HEK293T (cell line): ENCODE measurements at regions not wholly inside any gene's neighbourhood (a gene's known extent, or its start where the extent isn't known, plus 50 kb on each side); places are given as distances from the start of the nearest gene placed in this dataset.

Experiments
- CTCF ChIA-PET: fragments of 350-600 bp; formaldehyde crosslinking; extraction: SDS; loops from one replicate; lab custom pipeline; 2021; ENCODE audit warnings: antibody characterized with exemption, inconsistent platforms; lab: Yijun Ruan, JAX
- POLR2A ChIA-PET: fragments of 350-600 bp; formaldehyde crosslinking; extraction: SDS; loops from one replicate; lab custom pipeline; 2020; ENCODE audit warnings: antibody characterized with exemption, inconsistent platforms; lab: Yijun Ruan, JAX
- DNase-seq: peaks from one replicate; pipeline ENCODE4 v3.0.0; 2012; ENCODE audit warnings: mixed read lengths; ENCODE audit errors: extremely low spot score
- ARNT ChIP-seq: fragments of 450-650 bp; IDR thresholded peaks from 2 replicates; pipeline ENCODE4 v1.6.1; 2017; ENCODE audit warnings: mild to moderate bottlenecking
- BHLHE40 ChIP-seq: fragments of 450-650 bp; IDR thresholded peaks from 2 replicates; pipeline ENCODE4 v1.6.1; 2016; ENCODE audit warnings: mild to moderate bottlenecking, moderate library complexity, borderline replicate concordance
- CTBP1 ChIP-seq: fragments of 450-650 bp; IDR thresholded peaks from 2 replicates; pipeline ENCODE4 v1.6.1; 2016; ENCODE audit warnings: borderline replicate concordance
- ELF4 ChIP-seq: fragments of 450-650 bp; IDR thresholded peaks from 2 replicates; pipeline ENCODE4 v1.6.1; 2017; ENCODE audit warnings: antibody characterized with exemption
- FOXA1 ChIP-seq: fragments of 450-650 bp; IDR thresholded peaks from 2 replicates; pipeline ENCODE4 v1.6.1; 2016; ENCODE audit warnings: mild to moderate bottlenecking
- FOXK2 ChIP-seq: fragments of 450-650 bp; IDR thresholded peaks from 2 replicates; pipeline ENCODE4 v1.6.1; 2016; ENCODE audit warnings: mild to moderate bottlenecking
- FOXM1 ChIP-seq: fragments of 450-650 bp; IDR thresholded peaks from 2 replicates; pipeline ENCODE4 v1.6.1; 2017; ENCODE audit warnings: mild to moderate bottlenecking, borderline replicate concordance
- HDGF ChIP-seq: fragments of 450-650 bp; IDR thresholded peaks from 2 replicates; pipeline ENCODE4 v1.6.1; 2017; ENCODE audit warnings: antibody characterized with exemption, borderline replicate concordance
- L3MBTL2 ChIP-seq: fragments of 450-650 bp; conservative IDR thresholded peaks from 2 replicates; pipeline ENCODE4 v1.6.1; 2016; ENCODE audit warnings: mild to moderate bottlenecking
- LEF1 ChIP-seq: fragments of 450-650 bp; IDR thresholded peaks from 2 replicates; pipeline ENCODE4 v1.6.1; 2017; ENCODE audit warnings: mild to moderate bottlenecking, borderline replicate concordance
- NFRKB ChIP-seq: fragments of 450-650 bp; IDR thresholded peaks from 2 replicates; pipeline ENCODE4 v1.6.1; 2016; ENCODE audit warnings: mild to moderate bottlenecking, moderate library complexity
- SP1 ChIP-seq: fragments of 450-650 bp; IDR thresholded peaks from 2 replicates; pipeline ENCODE4 v1.6.1; 2017
- SUZ12 ChIP-seq: fragments of 450-650 bp; IDR thresholded peaks from 2 replicates; pipeline ENCODE4 v1.6.1; 2016; ENCODE audit warnings: mild to moderate bottlenecking
- TARDBP ChIP-seq: fragments of 450-650 bp; IDR thresholded peaks from 2 replicates; pipeline ENCODE4 v1.6.1; 2016
- ZNF384 ChIP-seq: fragments of 450-650 bp; IDR thresholded peaks from 2 replicates; pipeline ENCODE4 v1.6.1; 2016
- TF ChIP-seq, protein P1 (sequence below): fragments of 450-650 bp; IDR thresholded peaks from 2 replicates; pipeline ENCODE4 v1.6.1; 2016

DNA sequence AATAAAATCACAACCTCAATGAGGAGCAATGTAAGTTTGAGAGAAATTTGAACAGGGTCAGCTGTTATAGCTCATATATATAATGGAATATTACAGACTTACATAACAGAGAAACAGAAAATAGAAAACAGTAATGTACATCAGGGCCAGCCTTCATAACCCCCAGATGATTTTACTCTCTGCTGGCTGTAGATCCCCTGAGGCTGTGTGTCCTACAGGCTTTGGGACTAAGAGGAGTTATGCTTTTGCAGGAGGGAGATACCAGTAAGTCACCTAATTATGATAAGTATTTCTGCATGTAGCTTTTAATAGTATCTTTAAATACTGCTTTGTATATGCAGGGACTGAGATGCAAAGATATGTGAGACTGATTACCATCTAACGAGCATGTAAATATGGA is 105.8 kb upstream of the ASCC3 start:
- TF ChIP-seq HDGF (no peak), L3MBTL2 (no peak), CTBP1 (no peak), FOXA1 (no peak), ARNT (no peak), ZNF384 (no peak), NFRKB (no peak)
- TF ChIP-seq, protein P1, sequence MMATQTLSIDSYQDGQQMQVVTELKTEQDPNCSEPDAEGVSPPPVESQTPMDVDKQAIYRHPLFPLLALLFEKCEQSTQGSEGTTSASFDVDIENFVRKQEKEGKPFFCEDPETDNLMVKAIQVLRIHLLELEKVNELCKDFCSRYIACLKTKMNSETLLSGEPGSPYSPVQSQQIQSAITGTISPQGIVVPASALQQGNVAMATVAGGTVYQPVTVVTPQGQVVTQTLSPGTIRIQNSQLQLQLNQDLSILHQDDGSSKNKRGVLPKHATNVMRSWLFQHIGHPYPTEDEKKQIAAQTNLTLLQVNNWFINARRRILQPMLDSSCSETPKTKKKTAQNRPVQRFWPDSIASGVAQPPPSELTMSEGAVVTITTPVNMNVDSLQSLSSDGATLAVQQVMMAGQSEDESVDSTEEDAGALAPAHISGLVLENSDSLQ = no peak
- ChIA-PET CTCF (no interaction called here), POLR2A (no interaction called here)
- DNase-seq = no peak

DNA sequence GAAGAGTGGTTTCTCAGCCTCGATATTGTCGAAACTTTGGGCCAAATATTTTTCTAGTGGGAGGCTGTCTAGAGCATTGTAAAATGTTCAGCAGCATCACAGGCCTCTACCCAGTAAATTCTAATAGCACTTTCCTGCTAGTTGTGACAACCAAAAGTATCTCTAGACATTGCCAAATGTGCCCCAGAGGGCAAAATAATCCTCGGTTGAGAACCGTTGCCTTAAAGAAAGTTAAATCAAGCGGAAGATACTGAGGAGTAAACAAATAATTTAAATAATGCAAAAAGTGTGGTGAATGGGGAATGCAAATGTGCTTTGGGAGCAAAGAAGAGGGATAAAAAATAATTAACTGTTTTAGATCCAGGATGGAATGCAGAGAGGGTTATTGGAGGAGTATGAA is 106.4 kb upstream of the ASCC3 start:
- DNase-seq = no peak
- TF ChIP-seq SUZ12 (no peak), LEF1 (no peak), FOXA1 (no peak), ARNT (no peak)
- ChIA-PET CTCF (no interaction called here), POLR2A (no interaction called here)

DNA sequence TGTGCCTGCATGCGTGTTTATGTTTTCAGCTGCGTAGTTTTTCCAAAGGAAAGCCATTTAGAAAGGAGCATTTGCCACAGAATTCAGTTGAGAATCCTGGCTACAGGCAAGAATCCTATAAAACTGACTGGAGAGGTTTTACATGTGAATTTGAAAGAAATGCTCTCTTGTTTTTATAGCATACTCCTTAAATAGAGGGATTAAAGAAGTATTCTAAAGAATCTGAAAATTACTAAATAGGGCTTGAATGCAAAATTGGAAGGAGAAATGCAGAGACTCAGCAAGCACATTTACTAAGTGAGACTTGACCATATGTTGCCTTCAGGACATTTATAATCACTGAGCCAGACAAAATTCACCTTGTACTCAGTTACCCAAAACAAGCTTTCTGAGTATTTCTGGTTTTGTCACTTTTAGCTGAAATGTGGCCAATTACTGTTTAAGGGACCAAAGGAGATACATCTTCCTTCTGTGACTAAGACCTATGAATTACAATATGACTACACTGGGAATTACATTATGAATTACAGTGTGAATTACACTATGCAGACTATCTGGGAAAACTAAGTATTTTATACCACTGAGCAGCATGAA is 107.4 kb upstream of the ASCC3 start:
- ChIA-PET POLR2A (no interaction called here), CTCF (no interaction called here)
- DNase-seq = no peak
- TF ChIP-seq CTBP1 (no peak), SP1 (no peak), L3MBTL2 (no peak)

DNA sequence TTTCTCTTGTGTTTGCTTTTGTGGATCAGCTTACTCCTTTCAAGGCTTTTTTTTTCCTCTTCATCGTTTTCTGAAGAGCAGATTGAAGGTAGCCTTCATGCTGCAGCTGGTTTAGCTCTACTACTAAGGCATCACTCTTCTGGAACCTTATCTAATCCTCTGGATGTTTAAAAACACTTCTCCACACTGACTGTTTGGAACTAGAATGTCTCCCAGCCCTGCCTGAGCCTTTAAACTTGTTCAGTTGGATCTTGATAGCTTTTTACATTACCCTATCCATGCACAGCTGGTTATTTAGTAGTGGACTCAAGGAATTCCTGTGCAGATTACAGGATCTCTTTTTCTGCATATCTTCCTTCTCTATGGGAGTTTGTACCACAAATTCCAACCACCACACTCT is 108.9 kb upstream of the ASCC3 start:
- CTCF ChIA-PET = no interaction called here
- TF ChIP-seq BHLHE40 (no peak), HDGF (no peak), SP1 (no peak), FOXM1 (no peak), FOXA1 (no peak), ZNF384 (no peak), ELF4 (no peak), TARDBP (no peak), CTBP1 (no peak), ARNT (no peak), L3MBTL2 (no peak), LEF1 (no peak), SUZ12 (no peak), NFRKB (no peak), FOXK2 (no peak)
- TF ChIP-seq, protein P1 = no peak
- POLR2A ChIA-PET = no interaction called here
- no peak for DNase-seq

DNA sequence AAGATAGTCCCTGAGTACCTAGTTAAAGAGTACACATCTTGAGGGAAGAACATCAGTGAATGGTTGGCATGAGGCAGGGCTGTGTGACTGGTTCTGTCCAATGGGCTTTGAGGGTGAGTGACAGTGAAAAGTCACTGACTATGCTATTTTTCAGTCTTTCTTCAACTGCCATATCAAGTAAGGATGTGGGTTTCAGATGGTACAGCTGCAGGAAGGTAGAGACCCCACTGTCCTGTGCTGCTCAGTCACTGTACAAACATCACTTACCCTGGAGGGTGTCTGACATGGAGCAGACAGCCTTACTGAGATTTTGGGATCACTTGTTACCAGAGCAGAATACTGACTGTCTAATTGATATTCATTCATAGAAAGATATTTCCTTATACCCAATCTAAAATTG is 115.3 kb upstream of the ASCC3 start:
- no peak for TF ChIP-seq SUZ12
- TF ChIP-seq NFRKB = no peak
- no peak for TF ChIP-seq FOXK2
- TF ChIP-seq TARDBP = no peak
- TF ChIP-seq BHLHE40 = no peak
- no peak for TF ChIP-seq CTBP1
- TF ChIP-seq, protein P1 = no peak
- no peak for TF ChIP-seq ZNF384
- TF ChIP-seq ELF4 = no peak
- no peak for TF ChIP-seq ARNT
- TF ChIP-seq HDGF = no peak
- TF ChIP-seq FOXA1 = no peak
- TF ChIP-seq LEF1 = no peak
- POLR2A ChIA-PET = no interaction called here
- DNase-seq = no peak
- CTCF ChIA-PET = no interaction called here

DNA sequence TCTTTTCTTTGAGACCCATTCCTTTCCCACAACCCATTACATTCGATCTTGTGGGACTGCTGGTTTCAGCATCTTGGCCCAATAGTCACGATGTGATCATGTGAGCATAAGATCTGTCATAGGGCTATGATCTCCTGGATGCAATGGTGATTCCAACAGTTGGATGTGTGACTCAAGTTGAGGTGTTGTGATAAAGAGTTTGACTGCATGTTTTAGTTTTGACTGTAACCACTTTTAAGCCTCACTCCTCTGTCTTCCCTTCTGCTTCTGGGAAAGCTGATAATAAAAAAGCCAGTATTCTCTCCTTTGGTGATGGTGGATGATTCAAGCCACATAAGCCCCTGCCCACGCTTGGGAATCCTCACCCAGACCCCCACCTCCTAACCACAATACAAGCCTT is 117.0 kb upstream of the ASCC3 start:
- CTCF ChIA-PET = no interaction called here
- POLR2A ChIA-PET = no interaction called here
- TF ChIP-seq CTBP1 (no peak), FOXM1 (no peak), L3MBTL2 (no peak), HDGF (no peak), ZNF384 (no peak), ARNT (no peak), SUZ12 (no peak), TARDBP (no peak), LEF1 (no peak), ELF4 (no peak), SP1 (no peak)
- TF ChIP-seq, protein P1 = no peak
- no peak for DNase-seq
